ENCODE measurements at regions not wholly inside any gene's neighbourhood (a gene's known extent, or its start where the extent isn't known, plus 50 kb on each side); places are given as distances from the start of the nearest gene placed in this dataset.

DNA sequence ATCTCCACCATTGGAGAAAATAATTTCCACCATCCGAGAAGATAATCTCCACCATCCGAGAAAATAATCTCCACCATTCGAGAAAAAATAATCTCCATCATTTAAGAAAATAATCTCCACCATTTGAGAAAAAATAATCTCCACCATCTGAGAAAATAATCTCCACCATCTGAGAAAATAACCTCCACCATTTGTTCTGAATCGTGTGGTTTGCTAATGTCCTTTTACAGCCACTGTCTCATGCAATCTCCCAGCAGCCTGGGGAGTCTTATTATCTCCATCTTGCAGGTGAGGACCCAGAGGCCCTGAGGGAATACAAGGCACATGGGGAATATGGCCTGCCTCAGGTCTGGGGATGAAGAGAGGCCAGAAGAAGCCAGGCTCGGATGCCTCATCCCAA, 54.1 kb upstream of the TCF20 start:
- H3K14ac ChIP-seq (ENCODE audit: low read length): no peak overlapping the region
- H4K8ac ChIP-seq (ENCODE audit: low read depth, low read length): no peak overlapping the region
- no peak overlapping the region for H2AFZ ChIP-seq (ENCODE audit: low read length)
- no peak overlapping the region for H3K18ac ChIP-seq (ENCODE audit: low read length)
- no peak overlapping the region for H3K4me2 ChIP-seq (ENCODE audit: insufficient read depth, low read length, poor library complexity, severe bottlenecking)
- H3K23ac ChIP-seq (ENCODE audit: low read depth, low read length, poor library complexity): peak overlapping the region; percentile 26
- no peak overlapping the region for H2BK12ac ChIP-seq (ENCODE audit: low read length)
- DNase-seq (ENCODE audit: low spot score): no peak
- H4K91ac ChIP-seq (ENCODE audit: low read depth, low read length, poor library complexity): no peak overlapping the region
- H2BK120ac ChIP-seq (ENCODE audit: low read depth, low read length): no peak overlapping the region
- H3K27ac ChIP-seq (replicated peaks; ENCODE audit: low read length): no peak overlapping the region
- no CpG with 5 or more reads among the region's 5 CpGs for WGBS, 2 donors (ENCODE audit: extremely low coverage in 2 of 2, insufficient read length in 2 of 2, insufficient replicate concordance in 1 of 2)
- H2BK5ac ChIP-seq (ENCODE audit: low read length): no peak overlapping the region
- no peak overlapping the region for H3K4ac ChIP-seq (ENCODE audit: low read length)
- H3K4me3 ChIP-seq (ENCODE audit: low read length in 2 of 2): no peak overlapping the region
- H3K27me3 ChIP-seq (ENCODE audit: control insufficient read depth in 3 of 3, insufficient read depth in 3 of 3, low read depth in 1 of 3, low read length in 3 of 3): no peaks in the 10 kb centered on the region
- no peak overlapping the region for H3K9ac ChIP-seq (ENCODE audit: low read depth, low read length, poor library complexity)
- H3K9me3 ChIP-seq (replicated peaks in 1 of 2; ENCODE audit: control insufficient read depth in 2 of 2, insufficient read depth in 1 of 2, low read depth in 1 of 2, low read length in 2 of 2): no peaks in the 10 kb centered on the region
- peak overlapping the region; percentile 78 for H2AK5ac ChIP-seq (ENCODE audit: low read depth, low read length)
- no peaks in the 10 kb centered on the region for H3K36me3 ChIP-seq (replicated peaks in 1 of 2; ENCODE audit: control insufficient read depth in 2 of 2, insufficient read depth in 2 of 2, low read length in 2 of 2)
- H2BK15ac ChIP-seq (ENCODE audit: low read length): no peak overlapping the region
- peaks cover 11 to 30% of the 10 kb centered on the region in 2 donors for H3K4me1 ChIP-seq (ENCODE audit: control insufficient read depth in 2 of 2, insufficient read depth in 1 of 2, low read depth in 1 of 2, low read length in 2 of 2)
- peaks cover 2% of the 10 kb centered on the region for H3K79me1 ChIP-seq (ENCODE audit: low read depth, low read length)

DNA sequence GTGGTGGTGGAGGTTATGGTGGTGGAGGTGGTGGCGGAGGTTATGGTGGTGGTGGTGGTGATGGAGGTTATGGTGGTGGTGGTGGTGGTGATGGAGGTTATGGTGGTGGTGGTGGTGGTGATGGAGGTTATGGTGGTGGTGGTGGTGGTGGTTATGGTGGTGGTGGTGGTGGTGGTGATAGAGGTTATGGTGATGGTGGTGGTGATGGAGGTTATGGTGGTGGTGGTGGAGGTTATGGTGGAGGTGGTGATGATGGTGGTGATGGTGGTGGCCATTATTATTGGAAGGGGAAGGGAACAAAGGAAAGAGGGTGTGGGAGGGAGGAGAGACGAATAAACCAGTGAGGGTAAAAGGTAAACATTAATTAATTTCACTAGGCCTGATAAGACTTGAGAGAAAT, 53.5 kb upstream of the TCF20 start:
- H3K79me1 ChIP-seq (ENCODE audit: low read depth, low read length): peaks cover 2% of the 10 kb centered on the region
- H4K91ac ChIP-seq (ENCODE audit: low read depth, low read length, poor library complexity): no peak overlapping the region
- no peak overlapping the region for H4K8ac ChIP-seq (ENCODE audit: low read depth, low read length)
- H2BK5ac ChIP-seq (ENCODE audit: low read length): no peak overlapping the region
- no peak overlapping the region for H3K27ac ChIP-seq (replicated peaks; ENCODE audit: low read length)
- H3K23ac ChIP-seq (ENCODE audit: low read depth, low read length, poor library complexity): no peak overlapping the region
- H3K4me2 ChIP-seq (ENCODE audit: insufficient read depth, low read length, poor library complexity, severe bottlenecking): no peak overlapping the region
- H2BK12ac ChIP-seq (ENCODE audit: low read length): no peak overlapping the region
- H3K18ac ChIP-seq (ENCODE audit: low read length): no peak overlapping the region
- H3K36me3 ChIP-seq (replicated peaks in 1 of 2; ENCODE audit: control insufficient read depth in 2 of 2, insufficient read depth in 2 of 2, low read length in 2 of 2): no peaks in the 10 kb centered on the region
- DNase-seq (ENCODE audit: low spot score): no peak
- H2AFZ ChIP-seq (ENCODE audit: low read length): no peak overlapping the region
- peaks cover 11 to 30% of the 10 kb centered on the region in 2 donors for H3K4me1 ChIP-seq (ENCODE audit: control insufficient read depth in 2 of 2, insufficient read depth in 1 of 2, low read depth in 1 of 2, low read length in 2 of 2)
- no peaks in the 10 kb centered on the region for H3K9me3 ChIP-seq (replicated peaks in 1 of 2; ENCODE audit: control insufficient read depth in 2 of 2, insufficient read depth in 1 of 2, low read depth in 1 of 2, low read length in 2 of 2)
- H3K4ac ChIP-seq (ENCODE audit: low read length): no peak overlapping the region
- H3K14ac ChIP-seq (ENCODE audit: low read length): no peak overlapping the region
- H3K9ac ChIP-seq (ENCODE audit: low read depth, low read length, poor library complexity): no peak overlapping the region
- H2BK15ac ChIP-seq (ENCODE audit: low read length): no peak overlapping the region
- no peaks in the 10 kb centered on the region for H3K27me3 ChIP-seq (ENCODE audit: control insufficient read depth in 3 of 3, insufficient read depth in 3 of 3, low read depth in 1 of 3, low read length in 3 of 3)
- no CpG with 5 or more reads among the region's 2 CpGs for WGBS, 2 donors (ENCODE audit: extremely low coverage in 2 of 2, insufficient read length in 2 of 2, insufficient replicate concordance in 1 of 2)
- H2AK5ac ChIP-seq (ENCODE audit: low read depth, low read length): no peak overlapping the region
- no peak overlapping the region for H3K4me3 ChIP-seq (ENCODE audit: low read length in 2 of 2)
- H2BK120ac ChIP-seq (ENCODE audit: low read depth, low read length): no peak overlapping the region

DNA sequence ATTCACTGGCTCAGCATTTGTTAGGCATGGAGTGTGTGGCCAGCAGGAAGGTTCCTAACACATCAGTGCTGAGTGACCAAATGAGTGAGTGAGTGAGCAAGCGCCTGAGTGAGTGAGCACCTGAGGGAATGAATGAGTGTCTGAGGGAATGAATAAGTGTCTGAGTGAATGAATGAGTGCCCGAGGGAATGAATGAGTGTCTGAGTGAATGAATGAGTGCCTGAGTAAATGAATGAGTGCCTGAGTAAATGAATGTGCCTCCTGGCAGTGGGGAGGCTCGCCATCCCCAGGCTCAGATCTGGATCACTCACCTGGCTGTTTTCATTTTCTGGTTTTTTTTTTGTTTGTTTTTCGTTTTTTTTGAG, 52.1 kb upstream of the TCF20 start:
- no peak for DNase-seq (ENCODE audit: low spot score)
- no peak overlapping the region for H3K4me2 ChIP-seq (ENCODE audit: insufficient read depth, low read length, poor library complexity, severe bottlenecking)
- H2AK5ac ChIP-seq (ENCODE audit: low read depth, low read length): no peak overlapping the region
- no peak overlapping the region for H4K8ac ChIP-seq (ENCODE audit: low read depth, low read length)
- no peak overlapping the region for H3K4ac ChIP-seq (ENCODE audit: low read length)
- no peak overlapping the region for H2BK120ac ChIP-seq (ENCODE audit: low read depth, low read length)
- H2AFZ ChIP-seq (ENCODE audit: low read length): no peak overlapping the region
- no peak overlapping the region for H3K14ac ChIP-seq (ENCODE audit: low read length)
- H3K9me3 ChIP-seq (replicated peaks in 1 of 2; ENCODE audit: control insufficient read depth in 2 of 2, insufficient read depth in 1 of 2, low read depth in 1 of 2, low read length in 2 of 2): no peaks in the 10 kb centered on the region
- H3K4me1 ChIP-seq (ENCODE audit: control insufficient read depth in 2 of 2, insufficient read depth in 1 of 2, low read depth in 1 of 2, low read length in 2 of 2): peaks cover 18 to 37% of the 10 kb centered on the region in 2 donors
- no peak overlapping the region for H2BK12ac ChIP-seq (ENCODE audit: low read length)
- H3K79me1 ChIP-seq (ENCODE audit: low read depth, low read length): no peaks in the 10 kb centered on the region
- WGBS, 2 donors (ENCODE audit: extremely low coverage in 2 of 2, insufficient read length in 2 of 2, insufficient replicate concordance in 1 of 2): no CpG with 5 or more reads among the region's 4 CpGs
- H3K27ac ChIP-seq (replicated peaks; ENCODE audit: low read length): no peak overlapping the region
- H3K9ac ChIP-seq (ENCODE audit: low read depth, low read length, poor library complexity): no peak overlapping the region
- H3K4me3 ChIP-seq (ENCODE audit: low read length in 2 of 2): no peak overlapping the region
- no peak overlapping the region for H4K91ac ChIP-seq (ENCODE audit: low read depth, low read length, poor library complexity)
- no peak overlapping the region for H2BK5ac ChIP-seq (ENCODE audit: low read length)
- no peaks in the 10 kb centered on the region for H3K27me3 ChIP-seq (ENCODE audit: control insufficient read depth in 3 of 3, insufficient read depth in 3 of 3, low read depth in 1 of 3, low read length in 3 of 3)
- H3K23ac ChIP-seq (ENCODE audit: low read depth, low read length, poor library complexity): no peak overlapping the region
- H3K36me3 ChIP-seq (replicated peaks in 1 of 2; ENCODE audit: control insufficient read depth in 2 of 2, insufficient read depth in 2 of 2, low read length in 2 of 2): no peaks in the 10 kb centered on the region
- H3K18ac ChIP-seq (ENCODE audit: low read length): no peak overlapping the region
- H2BK15ac ChIP-seq (ENCODE audit: low read length): no peak overlapping the region

DNA sequence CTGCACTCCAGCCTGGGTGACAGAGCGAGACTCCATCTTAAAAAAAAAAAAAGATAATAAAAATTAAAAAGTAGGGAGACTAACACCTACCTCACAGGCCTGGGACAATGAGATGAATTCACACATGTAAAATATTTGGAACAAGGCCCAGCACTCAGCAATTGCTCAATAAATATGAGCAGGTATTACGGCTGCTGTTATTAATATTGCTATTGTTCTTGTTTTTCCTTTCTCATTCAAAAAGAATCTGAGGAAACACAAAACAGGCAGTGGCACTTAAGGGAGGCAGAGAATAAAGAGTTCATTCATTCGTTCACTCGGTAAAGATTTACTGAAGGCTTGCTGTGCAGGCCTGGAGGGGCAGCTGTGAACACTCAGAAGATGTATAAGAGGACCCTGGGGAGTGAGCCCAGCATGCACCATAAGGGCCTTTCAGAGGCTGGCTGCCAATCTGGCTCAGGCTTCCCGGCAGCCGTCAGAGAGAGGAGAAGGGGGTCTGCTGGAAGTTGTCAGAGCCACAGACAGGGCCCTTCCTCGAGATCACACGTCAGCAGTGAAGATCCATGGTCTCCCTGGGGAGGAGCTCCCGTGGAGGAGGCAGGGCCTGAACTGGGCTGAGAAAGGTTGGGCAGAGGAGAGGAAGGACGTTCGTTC, 51.6 kb upstream of the TCF20 start:
- no peak for DNase-seq (ENCODE audit: low spot score)
- H2BK15ac ChIP-seq (ENCODE audit: low read length): no peak overlapping the region
- H4K91ac ChIP-seq (ENCODE audit: low read depth, low read length, poor library complexity): no peak overlapping the region
- H2BK5ac ChIP-seq (ENCODE audit: low read length): no peak overlapping the region
- no peaks in the 10 kb centered on the region for H3K9me3 ChIP-seq (replicated peaks in 1 of 2; ENCODE audit: control insufficient read depth in 2 of 2, insufficient read depth in 1 of 2, low read depth in 1 of 2, low read length in 2 of 2)
- no peaks in the 10 kb centered on the region for H3K79me1 ChIP-seq (ENCODE audit: low read depth, low read length)
- WGBS, 2 donors (ENCODE audit: extremely low coverage in 2 of 2, insufficient read length in 2 of 2, insufficient replicate concordance in 1 of 2): no CpG with 5 or more reads among the region's 11 CpGs
- no peak overlapping the region for H3K18ac ChIP-seq (ENCODE audit: low read length)
- no peak overlapping the region for H3K27ac ChIP-seq (replicated peaks; ENCODE audit: low read length)
- H3K9ac ChIP-seq (ENCODE audit: low read depth, low read length, poor library complexity): no peak overlapping the region
- H3K23ac ChIP-seq (ENCODE audit: low read depth, low read length, poor library complexity): no peak overlapping the region
- H4K8ac ChIP-seq (ENCODE audit: low read depth, low read length): no peak overlapping the region
- H3K4ac ChIP-seq (ENCODE audit: low read length): no peak overlapping the region
- no peaks in the 10 kb centered on the region for H3K36me3 ChIP-seq (replicated peaks in 1 of 2; ENCODE audit: control insufficient read depth in 2 of 2, insufficient read depth in 2 of 2, low read length in 2 of 2)
- no peak overlapping the region for H2BK12ac ChIP-seq (ENCODE audit: low read length)
- H3K27me3 ChIP-seq (ENCODE audit: control insufficient read depth in 3 of 3, insufficient read depth in 3 of 3, low read depth in 1 of 3, low read length in 3 of 3): no peaks in the 10 kb centered on the region
- H3K14ac ChIP-seq (ENCODE audit: low read length): no peak overlapping the region
- no peak overlapping the region for H2AFZ ChIP-seq (ENCODE audit: low read length)
- no peak overlapping the region for H2AK5ac ChIP-seq (ENCODE audit: low read depth, low read length)
- H3K4me1 ChIP-seq (ENCODE audit: control insufficient read depth in 2 of 2, insufficient read depth in 1 of 2, low read depth in 1 of 2, low read length in 2 of 2): peaks cover 18 to 37% of the 10 kb centered on the region in 2 donors
- H3K4me2 ChIP-seq (ENCODE audit: insufficient read depth, low read length, poor library complexity, severe bottlenecking): no peak overlapping the region
- no peak overlapping the region for H3K4me3 ChIP-seq (ENCODE audit: low read length in 2 of 2)
- H2BK120ac ChIP-seq (ENCODE audit: low read depth, low read length): no peak overlapping the region

Measured in neuronal stem cell (in vitro differentiated cells).